Stimulated activated CD8-positive, alpha-beta memory T cell treated with anti-CD3 and anti-CD28 coated beads, Interleukin-15, amount 100 ng/mL, for 24 hours (primary cell): ENCODE measurements at regions not wholly inside any gene's neighbourhood (a gene's known extent, or its start where the extent isn't known, plus 50 kb on each side); places are given as distances from the start of the nearest gene placed in this dataset.
"Not testable (repeated sequence)": the region's sequence is repeated elsewhere in the genome, so short reads cannot be mapped to it uniquely, and the experiment has no call there.

Experiments used
- DNase-seq: peaks from one replicate; pipeline ENCODE4 v3.0.0-alpha.2; 2020; ENCODE audit warnings: low read depth

GRCh38 chr7:136325027-136325426, 347.9 kb upstream of the MTPN start:
- no peak for DNase-seq

GRCh38 chr7:136324073-136324704, 347.0 kb upstream of the MTPN start:
- DNase-seq: no peak

DNA sequence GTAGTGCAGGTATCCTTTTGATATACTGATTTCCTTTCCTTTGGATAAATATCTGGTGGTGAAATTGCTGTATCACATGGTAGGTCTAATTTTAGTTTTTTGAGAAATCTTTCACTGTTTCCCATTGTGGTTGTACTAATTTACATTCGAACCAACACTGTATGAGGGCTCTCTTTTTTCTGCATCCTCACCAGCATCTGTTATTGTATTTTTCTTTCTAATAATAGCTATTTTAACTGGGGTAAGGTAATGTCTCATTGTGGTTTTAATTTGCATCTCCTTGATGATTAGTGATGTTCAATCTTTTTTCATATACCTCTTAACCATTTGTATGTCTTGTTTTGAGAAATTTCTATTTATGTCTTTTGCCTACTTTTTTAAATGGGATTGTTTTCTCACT, 335.4 kb upstream of the MTPN start:
- no peak for DNase-seq

GRCh38 chr7:136309407-136309806, 332.2 kb upstream of the MTPN start:
- no peak for DNase-seq

- DNase-seq: no peak
Observed at GRCh38 chr7:136308230-136308629, 331.1 kb upstream of the MTPN start.

- DNase-seq: no peak
Observed at GRCh38 chr7:136303162-136303561, 326.0 kb upstream of the MTPN start.

- no peak for DNase-seq
Observed at GRCh38 chr7:136302049-136302448, 324.9 kb upstream of the MTPN start.

DNA sequence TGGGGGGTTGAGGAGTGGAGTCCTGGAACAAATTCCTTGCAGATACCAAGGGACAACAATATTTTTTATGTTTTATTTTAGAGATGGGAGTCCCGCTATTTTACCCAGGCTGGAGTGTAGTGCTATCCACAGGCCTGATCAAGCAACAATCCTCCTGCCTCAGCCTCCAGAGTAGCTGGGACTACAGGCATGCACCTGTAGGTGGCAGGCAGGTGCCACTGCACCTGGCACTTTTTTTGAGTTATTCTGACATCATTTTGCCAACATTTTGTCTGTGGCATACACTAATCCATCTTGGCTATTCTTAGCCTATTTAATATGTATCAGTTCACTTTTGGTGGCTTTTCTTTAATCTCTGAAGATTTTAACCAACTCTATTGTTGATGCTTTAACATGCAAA, 317.8 kb upstream of the MTPN start:
- DNase-seq: no peak

DNA sequence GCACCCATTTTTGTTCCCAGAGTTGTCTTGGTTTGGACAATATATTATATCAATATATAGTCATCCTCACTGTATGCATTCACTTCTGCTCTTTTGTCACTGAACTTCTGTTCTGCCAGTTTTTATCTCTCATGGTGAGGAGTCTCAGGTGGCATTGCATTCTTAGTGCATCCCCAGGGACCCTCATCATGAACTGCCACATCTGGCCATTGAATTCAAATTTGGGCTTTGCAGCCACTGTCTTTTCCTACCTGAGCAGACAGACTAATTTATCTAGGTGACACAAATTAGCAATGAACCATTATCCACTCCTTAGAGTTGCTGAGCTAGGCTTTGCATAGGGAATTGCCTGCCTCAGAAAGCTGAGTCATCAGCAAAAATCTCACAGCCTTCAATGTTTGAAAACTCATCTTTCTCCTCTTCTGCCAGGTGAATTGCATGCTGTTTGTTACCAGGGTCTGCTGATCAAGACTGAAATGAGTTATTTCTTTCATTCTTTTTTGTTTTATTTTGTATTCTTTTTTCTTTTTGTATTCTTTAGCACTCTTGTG, 316.8 kb upstream of the MTPN start:
- DNase-seq: no peak

DNA sequence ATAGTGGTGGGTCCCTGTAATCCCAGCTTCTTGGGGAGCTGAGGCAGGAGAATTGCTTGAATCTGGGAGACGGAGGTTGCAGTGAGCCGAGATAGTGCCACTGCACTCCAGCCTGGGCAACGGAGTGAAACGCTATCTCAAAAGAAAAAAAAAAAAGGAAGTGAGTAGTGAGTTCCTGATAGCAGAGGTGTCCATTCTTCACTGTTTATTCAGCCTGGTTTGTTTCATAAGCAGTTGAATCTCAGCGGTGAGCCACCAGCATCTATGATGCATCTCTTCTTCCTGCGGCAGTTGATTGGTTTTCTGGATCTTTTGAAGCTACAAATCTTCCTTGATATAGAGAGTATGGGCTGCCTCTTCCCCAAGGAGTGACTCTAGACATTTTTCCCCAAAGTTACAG, 316.1 kb upstream of the MTPN start:
- DNase-seq: no peak

- DNase-seq: no peak
Observed at GRCh38 chr7:136292365-136292764, 315.2 kb upstream of the MTPN start.

- no peak for DNase-seq
Observed at GRCh38 chr7:136290351-136290750, 313.2 kb upstream of the MTPN start.

- no peak for DNase-seq
Observed at GRCh38 chr7:136278057-136278456, 300.9 kb upstream of the MTPN start.

DNA sequence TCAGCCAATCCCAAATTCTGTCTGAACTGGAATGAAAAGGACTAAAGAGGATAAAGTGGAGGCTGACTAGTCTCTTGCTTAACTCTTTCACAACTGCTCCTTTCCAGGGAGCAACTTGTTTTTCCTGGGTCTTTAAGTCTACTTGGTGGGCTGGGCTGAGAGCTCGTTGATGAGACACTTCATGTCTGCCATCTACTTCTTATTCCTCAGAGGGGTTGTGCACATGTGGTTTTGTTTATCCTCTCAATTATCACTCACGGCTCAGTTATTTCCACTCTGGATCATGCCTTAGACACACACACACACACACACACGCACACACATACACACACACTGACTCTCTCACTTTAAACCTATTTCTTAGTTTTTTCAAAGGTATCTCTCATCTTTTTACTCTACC, 298.6 kb upstream of the MTPN start:
- DNase-seq: no peak

DNA sequence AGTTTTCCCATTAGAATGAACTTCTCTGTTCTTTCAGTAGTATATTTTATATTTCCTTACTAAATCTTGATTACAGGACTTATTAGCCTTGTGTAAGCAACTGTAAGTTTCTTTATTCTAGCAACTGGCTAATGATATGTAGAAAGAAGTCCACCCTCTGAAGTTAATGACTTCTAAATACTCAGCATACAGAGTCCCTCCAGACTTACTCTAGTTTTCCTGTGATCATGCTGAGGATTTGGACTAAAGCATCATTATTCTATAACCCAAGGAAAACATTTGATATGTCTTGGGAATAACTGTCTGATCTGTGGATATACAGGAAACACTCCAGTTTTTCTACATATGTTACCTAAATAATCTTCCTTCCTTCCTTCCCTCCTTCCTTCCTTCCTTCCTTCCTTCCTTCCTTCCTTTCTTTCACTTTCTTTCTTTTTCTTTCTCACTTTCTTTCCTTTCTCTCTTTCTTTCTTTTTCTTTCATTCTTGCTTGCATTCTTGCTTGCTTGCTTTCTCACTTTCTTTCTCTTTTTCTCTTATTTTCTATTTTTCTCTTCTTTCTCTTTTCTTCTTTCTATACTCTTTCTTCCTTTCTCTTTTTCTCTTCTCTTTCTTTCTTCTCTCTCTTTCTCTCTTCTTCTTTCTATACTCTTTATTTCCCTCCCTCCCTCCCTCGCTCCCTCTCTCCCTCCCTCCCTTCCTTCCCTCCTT, 297.6 kb upstream of the MTPN start:
- DNase-seq: no peak

DNA sequence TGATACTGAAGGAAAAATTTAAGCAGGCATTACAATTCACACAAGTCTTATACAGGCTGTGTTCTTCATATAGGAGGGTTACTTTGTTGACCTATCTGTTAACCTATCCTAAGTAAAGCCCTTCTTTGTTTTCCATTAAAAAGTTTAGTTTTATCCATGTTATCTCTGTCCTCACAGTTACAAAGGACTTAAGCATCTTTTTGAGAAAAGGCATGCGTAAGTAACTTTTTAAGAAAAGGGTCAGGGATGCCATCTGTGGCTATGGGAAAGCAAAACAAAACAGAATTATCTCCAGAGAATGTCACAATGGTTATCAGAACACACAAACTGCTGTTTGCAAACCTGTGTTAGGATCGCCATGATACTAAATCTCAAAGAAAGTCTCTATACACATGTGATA, 295.8 kb upstream of the MTPN start:
- DNase-seq: no peak

- DNase-seq: no peak
Observed at GRCh38 chr7:136267822-136268221, 290.7 kb upstream of the MTPN start.

DNA sequence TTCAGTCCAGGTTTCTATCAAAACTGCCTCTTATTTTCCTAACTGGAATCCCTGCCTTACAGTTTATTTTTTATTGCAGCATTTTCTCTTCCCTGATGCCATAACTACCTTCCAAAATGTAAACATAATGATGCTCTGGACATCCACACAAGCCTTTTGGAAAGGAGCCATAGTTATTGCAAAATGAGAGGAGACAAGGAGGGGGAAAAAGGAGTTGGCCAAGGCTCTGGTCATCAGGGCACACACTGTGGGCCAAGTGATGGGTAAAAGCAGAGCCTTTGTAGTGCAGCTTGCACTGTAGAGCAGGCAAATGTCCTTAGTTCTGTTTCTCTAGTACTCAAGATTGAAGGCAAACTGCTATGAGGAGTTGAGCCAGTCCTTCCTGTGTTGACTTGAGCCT, 289.3 kb upstream of the MTPN start:
- no peak for DNase-seq

GRCh38 chr7:136264304-136264703, 287.1 kb upstream of the MTPN start:
- DNase-seq: not testable (repeated sequence)

DNA sequence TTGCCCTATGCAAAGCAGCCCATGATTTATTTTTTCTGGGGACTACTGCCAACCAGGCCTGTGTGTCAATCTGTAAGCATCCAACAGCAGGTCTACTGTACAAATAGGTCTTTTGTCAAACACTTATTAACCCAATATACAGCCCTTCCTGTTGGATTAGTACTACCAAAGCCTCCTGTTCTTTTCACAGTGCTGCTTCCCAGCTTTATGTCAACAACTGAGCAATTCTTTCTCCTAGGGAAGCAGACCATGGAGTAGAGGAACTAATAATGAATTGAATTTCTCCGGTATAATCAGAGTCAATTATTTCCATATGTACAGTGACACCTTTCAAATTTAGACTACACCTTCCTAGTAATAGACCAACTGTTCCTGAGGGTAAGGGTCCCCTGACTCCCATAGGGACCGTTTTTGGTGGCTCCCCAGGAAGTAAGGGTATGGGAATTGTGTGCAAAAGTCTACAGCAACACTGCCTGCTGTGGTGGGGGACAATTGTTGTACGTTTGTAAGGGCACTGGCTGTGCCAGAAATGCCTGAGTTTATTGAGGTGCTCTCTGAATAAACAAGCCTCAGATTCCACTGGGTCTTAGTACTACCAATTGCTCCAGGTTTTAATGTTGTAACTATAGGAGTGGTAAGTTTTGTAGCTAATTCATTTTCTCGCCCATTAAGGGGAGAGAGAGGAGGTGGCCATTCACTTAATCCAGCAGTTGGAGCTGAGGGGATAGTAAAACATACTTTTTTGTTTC, 286.1 kb upstream of the MTPN start:
- DNase-seq: not testable (repeated sequence)

- DNase-seq: not testable (repeated sequence)
Observed at GRCh38 chr7:136260591-136260990, 283.4 kb upstream of the MTPN start.

DNA sequence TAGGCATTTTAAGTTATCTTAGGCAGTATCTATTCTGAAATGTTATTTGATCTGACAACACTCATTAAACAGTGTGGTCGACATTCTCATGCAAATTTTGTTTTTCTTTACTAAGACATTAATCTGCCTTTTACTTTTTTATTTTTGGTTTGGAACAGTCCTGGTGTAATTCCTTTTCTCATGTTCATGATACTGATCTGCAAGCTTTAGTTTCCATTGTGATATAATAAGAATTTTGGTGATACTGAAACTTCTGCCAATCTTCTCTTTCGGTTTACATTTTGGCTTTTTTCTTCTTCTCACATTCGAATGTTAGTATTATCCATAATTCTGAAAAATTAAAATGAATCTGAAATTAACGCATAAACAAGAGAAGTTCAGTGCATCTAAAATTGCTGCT, 281.9 kb upstream of the MTPN start:
- no peak for DNase-seq

DNA sequence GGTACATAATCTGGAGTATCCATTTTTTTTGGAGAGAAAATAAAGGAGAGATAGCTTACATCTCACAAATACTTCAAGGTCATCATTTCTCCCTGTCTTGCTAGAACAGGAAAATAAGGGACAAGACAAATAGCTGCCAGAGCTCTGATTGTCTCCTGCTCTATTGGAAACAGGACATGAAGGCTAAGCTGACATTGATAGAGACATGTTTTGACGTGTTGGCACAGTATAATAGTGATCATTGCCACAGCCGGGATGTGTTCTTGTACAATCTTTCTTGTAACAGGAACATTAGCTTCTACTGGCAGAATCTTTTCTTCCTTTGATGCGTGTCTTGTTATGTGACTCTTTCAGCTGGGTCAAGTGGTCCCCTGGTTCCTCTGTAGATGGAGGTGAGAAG, 279.3 kb upstream of the MTPN start:
- DNase-seq: no peak
